ENCODE measurements at regions not wholly inside any gene's neighbourhood (a gene's known extent, or its start where the extent isn't known, plus 50 kb on each side); places are given as distances from the start of the nearest gene placed in this dataset.

DNA sequence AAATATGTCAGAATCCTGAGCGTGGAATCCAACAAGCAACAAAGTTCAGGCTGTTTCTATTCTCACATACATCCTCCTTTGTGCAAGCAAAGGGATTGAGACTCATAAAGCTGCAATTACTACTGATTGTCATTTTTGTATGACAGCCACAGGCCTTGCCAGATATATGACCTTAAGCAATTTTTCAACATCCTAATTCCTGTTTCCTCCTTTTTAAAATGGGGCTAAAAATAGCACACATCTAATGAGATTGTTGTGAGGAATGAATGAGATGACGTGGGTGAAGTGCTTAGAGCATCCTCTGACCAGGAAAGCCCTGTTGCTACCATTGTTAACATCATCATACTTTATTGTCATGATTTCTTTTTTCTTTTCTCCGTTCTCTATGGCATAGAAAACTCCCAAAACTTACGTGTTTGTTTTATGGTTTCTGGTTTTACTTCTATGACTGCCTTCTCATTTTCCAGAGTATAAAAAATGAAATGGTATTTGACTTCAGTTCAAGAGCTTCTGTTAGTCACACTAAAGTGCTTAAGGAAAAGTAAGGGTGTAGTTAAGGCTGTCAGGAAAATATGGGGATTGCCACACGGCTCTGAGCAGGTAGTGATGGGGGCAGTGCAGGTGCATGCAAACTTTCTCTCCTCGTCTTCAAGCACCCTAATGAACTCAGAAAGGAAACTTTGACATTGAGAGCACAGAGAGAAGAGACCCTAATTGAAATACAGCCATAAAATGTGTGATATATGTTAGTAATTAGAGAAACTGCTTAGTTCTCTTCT, 590.6 kb upstream of the NETO1 start:
- Mint-ChIP-seq H3K36me3 (ENCODE audit: insufficient read depth in 1 of 3, low read depth in 3 of 3) (no peaks in the 10 kb centered on the region), H3K27ac (no peak overlapping the region), H3K4me1 (0 out of 4 replicates have a peak, but pooled peaks cover 0 to 6% of the 10 kb centered on the region in 2 experiments), H3K9me3 (no peaks in the 10 kb centered on the region), H3K27me3 (ENCODE audit: low read depth) (no peaks in the 10 kb centered on the region), H3K4me3 (no peak overlapping the region)
- no peak overlapping the region for H3K18ac ChIP-seq (ENCODE audit: insufficient read length, low read depth, low read length)
- H3K27ac ChIP-seq (ENCODE audit: insufficient read length, low read depth, low read length), result no peak overlapping the region
- H2BK20ac ChIP-seq (ENCODE audit: low read depth, low read length, poor library complexity, severe bottlenecking), result no peak overlapping the region
- H2BK5ac ChIP-seq (ENCODE audit: insufficient read length, low read length), result no peak overlapping the region
- no peaks in the 10 kb centered on the region for H3K9me3 ChIP-seq (ENCODE audit: control insufficient read depth, low read depth, low read length)
- H3K14ac ChIP-seq (ENCODE audit: insufficient read depth, low read length), result no peak overlapping the region
- DNase-seq, result no peak
- TF ChIP-seq, protein P1, sequence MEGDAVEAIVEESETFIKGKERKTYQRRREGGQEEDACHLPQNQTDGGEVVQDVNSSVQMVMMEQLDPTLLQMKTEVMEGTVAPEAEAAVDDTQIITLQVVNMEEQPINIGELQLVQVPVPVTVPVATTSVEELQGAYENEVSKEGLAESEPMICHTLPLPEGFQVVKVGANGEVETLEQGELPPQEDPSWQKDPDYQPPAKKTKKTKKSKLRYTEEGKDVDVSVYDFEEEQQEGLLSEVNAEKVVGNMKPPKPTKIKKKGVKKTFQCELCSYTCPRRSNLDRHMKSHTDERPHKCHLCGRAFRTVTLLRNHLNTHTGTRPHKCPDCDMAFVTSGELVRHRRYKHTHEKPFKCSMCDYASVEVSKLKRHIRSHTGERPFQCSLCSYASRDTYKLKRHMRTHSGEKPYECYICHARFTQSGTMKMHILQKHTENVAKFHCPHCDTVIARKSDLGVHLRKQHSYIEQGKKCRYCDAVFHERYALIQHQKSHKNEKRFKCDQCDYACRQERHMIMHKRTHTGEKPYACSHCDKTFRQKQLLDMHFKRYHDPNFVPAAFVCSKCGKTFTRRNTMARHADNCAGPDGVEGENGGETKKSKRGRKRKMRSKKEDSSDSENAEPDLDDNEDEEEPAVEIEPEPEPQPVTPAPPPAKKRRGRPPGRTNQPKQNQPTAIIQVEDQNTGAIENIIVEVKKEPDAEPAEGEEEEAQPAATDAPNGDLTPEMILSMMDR (conservative IDR thresholded peaks at IDR 0.05), result no peak
- H3K4me2 ChIP-seq (ENCODE audit: insufficient read depth, insufficient read length, low read length), result no peak overlapping the region
- no peaks in the 10 kb centered on the region for H3K23me2 ChIP-seq (ENCODE audit: insufficient read length, low read depth, low read length, poor library complexity, severe bottlenecking)
- H3K4ac ChIP-seq (ENCODE audit: low read depth, low read length), result no peak overlapping the region
- H3K79me1 ChIP-seq (ENCODE audit: insufficient read depth, low read depth, low read length, poor library complexity, severe bottlenecking), result no peaks in the 10 kb centered on the region
- no peak overlapping the region for H2BK120ac ChIP-seq (ENCODE audit: low read depth, low read length, poor library complexity, severe bottlenecking)
- no peak overlapping the region for H4K8ac ChIP-seq (replicated peaks; ENCODE audit: insufficient read length, low read depth, low read length)
- H3K9ac ChIP-seq (ENCODE audit: extremely low read depth, insufficient read length, low read length), result no peak overlapping the region
- no peak overlapping the region for H3K23ac ChIP-seq (ENCODE audit: insufficient read length, low read depth, low read length)
- H2AFZ ChIP-seq (ENCODE audit: low read length), result no peak overlapping the region
- no peaks in the 10 kb centered on the region for H3K4me1 ChIP-seq (ENCODE audit: insufficient read depth, low read length)
- no peak overlapping the region for H2BK15ac ChIP-seq (ENCODE audit: low read depth, low read length)
- H4K20me1 ChIP-seq (ENCODE audit: control insufficient read depth, insufficient read depth, insufficient read length), result no peaks in the 10 kb centered on the region
- H3K56ac ChIP-seq (ENCODE audit: insufficient read length, low read depth, low read length), result no peak overlapping the region
- no peak overlapping the region for H2AK5ac ChIP-seq (ENCODE audit: insufficient read length, low read length)
- no peaks in the 10 kb centered on the region for H3K27me3 ChIP-seq (ENCODE audit: insufficient read depth, low read length)
- no peak overlapping the region for H4K5ac ChIP-seq (ENCODE audit: insufficient read length, low read depth, low read length)
- no peaks in the 10 kb centered on the region for H3K79me2 ChIP-seq (ENCODE audit: insufficient read depth, low read length)
- H3T11ph ChIP-seq (ENCODE audit: low read length), result no peak overlapping the region
- no peak overlapping the region for H2BK12ac ChIP-seq (ENCODE audit: insufficient read length, low read depth, low read length)
- no peak overlapping the region for H4K91ac ChIP-seq (ENCODE audit: insufficient read length, low read depth, low read length)
- WGBS (ENCODE audit: extremely low coverage, insufficient read length, low lambda C conversion rate), result no CpG with 5 or more reads among the region's 6 CpGs

All from H9 (cell line).